ENCODE measurements at regions not wholly inside any gene's neighbourhood (a gene's known extent, or its start where the extent isn't known, plus 50 kb on each side); places are given as distances from the start of the nearest gene placed in this dataset.

DNA sequence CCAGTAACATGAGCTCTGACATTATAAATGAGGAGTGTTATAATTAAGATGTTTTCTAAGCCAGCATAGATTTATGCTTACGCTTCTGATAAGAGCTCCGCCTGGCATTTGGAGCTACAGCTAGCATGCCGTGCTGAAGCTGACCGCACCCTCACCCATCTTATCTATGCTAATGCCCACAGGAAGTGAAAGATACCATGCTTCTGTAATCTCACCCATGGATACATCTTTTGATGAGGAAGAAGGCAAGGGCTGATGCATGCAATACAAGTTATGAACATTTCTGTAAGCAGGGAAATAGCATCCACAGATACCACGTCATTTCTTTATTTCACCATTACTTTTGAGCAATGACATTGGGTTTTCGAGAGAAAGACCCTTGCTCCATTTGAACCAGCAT is 82.3 kb downstream of the ARL4C start:
- TF ChIP-seq, protein P1, sequence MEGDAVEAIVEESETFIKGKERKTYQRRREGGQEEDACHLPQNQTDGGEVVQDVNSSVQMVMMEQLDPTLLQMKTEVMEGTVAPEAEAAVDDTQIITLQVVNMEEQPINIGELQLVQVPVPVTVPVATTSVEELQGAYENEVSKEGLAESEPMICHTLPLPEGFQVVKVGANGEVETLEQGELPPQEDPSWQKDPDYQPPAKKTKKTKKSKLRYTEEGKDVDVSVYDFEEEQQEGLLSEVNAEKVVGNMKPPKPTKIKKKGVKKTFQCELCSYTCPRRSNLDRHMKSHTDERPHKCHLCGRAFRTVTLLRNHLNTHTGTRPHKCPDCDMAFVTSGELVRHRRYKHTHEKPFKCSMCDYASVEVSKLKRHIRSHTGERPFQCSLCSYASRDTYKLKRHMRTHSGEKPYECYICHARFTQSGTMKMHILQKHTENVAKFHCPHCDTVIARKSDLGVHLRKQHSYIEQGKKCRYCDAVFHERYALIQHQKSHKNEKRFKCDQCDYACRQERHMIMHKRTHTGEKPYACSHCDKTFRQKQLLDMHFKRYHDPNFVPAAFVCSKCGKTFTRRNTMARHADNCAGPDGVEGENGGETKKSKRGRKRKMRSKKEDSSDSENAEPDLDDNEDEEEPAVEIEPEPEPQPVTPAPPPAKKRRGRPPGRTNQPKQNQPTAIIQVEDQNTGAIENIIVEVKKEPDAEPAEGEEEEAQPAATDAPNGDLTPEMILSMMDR (conservative IDR thresholded peaks at IDR 0.05 in 1 of 2, IDR thresholded peaks at IDR 0.05 in 1 of 2; ENCODE audit: low read depth in 1 of 2, low read length in 2 of 2) = no peak
- no peak for TF ChIP-seq EZH2 (IDR thresholded peaks at IDR 0.05; ENCODE audit: low read length, missing control alignments)

All from fibroblast of lung (primary cell).